Tibial artery (tissue), 4 donors: ENCODE measurements at regions not wholly inside any gene's neighbourhood (a gene's known extent, or its start where the extent isn't known, plus 50 kb on each side); places are given as distances from the start of the nearest gene placed in this dataset.

ENCODE experiments used
- DNase-seq, 2 donors: peaks; one replicate each; pipeline ENCODE4 v3.0.0-alpha.2; 2019
- H3K27ac ChIP-seq, 2 donors: fragments of 200-600 bp; sonication (generic) in 1 of 2; 1 replicate in 1 of 2; 2 replicates in 1 of 2; pipeline ENCODE4 v1.5.1; 2018 to 2019; ENCODE audit warnings: mild to moderate bottlenecking in 1 of 2
- H3K27me3 ChIP-seq, 2 donors: fragments of 200-600 bp; sonication (generic) in 1 of 2; one replicate each; pipeline versions ENCODE4 v1.5.1 to v1.6.0; 2016 to 2019
- H3K36me3 ChIP-seq, 3 donors: fragments of 200-600 bp; sonication (generic) in 2 of 3; one replicate each; pipeline ENCODE4 v1.5.1; 2016 to 2019; ENCODE audit warnings: mild to moderate bottlenecking in 2 of 3
- H3K4me1 ChIP-seq, 4 donors: fragments of 200-600 bp; sonication (generic) in 2 of 4; 1 replicate in 3 of 4; 2 replicates in 1 of 4; pipeline ENCODE4 v1.5.1; 2016 to 2019
- H3K4me3 ChIP-seq, 2 donors: fragments of 200-600 bp; sonication (generic) in 1 of 2; 1 replicate in 1 of 2; 2 replicates in 1 of 2; pipeline ENCODE4 v1.5.1; 2018 to 2019; ENCODE audit warnings: mild to moderate bottlenecking in 2 of 2
- H3K9me3 ChIP-seq, 3 donors: fragments of 200-600 bp; sonication (generic) in 1 of 3; one replicate each; pipeline ENCODE4 v1.5.1; 2016 to 2019
- CTCF ChIP-seq, 2 experiments: fragments of 200-600 bp in 1 of 2; fragments of 450-650 bp in 1 of 2; IDR thresholded peaks; one replicate each; pipeline ENCODE4 v1.5.1; 2017 to 2019; ENCODE audit warnings: antibody characterized with exemption in 2 of 2, mild to moderate bottlenecking in 1 of 2, moderate library complexity in 1 of 2
- intact Hi-C: fragments of 100-400 bp; cut with DNase I; formaldehyde crosslinking; loops from one replicate; pipeline ENCODE4 v1.15.0; 2023; ENCODE audit warnings: low total_unique reads

- Histone ChIP-seq H3K27me3 (no peaks in the 10 kb centered on the region), H3K4me1 (no peaks in the 10 kb centered on the region), H3K36me3 (no peaks in the 10 kb centered on the region), H3K9me3 (no peaks in the 10 kb centered on the region), H3K4me3 (no peak overlapping the region), H3K27ac (no peak overlapping the region)
- TF ChIP-seq CTCF (IDR thresholded peaks at IDR 0.05) = no peak
- intact Hi-C loops = no loop called here
- no peak for DNase-seq
These were observed 51.6 kb upstream of the SRP54 start for GRCh38 chr14:34931206-34931605.

- Histone ChIP-seq H3K27ac (no peak overlapping the region), H3K4me1 (no peaks in the 10 kb centered on the region), H3K36me3 (no peaks in the 10 kb centered on the region), H3K4me3 (no peak overlapping the region), H3K27me3 (no peaks in the 10 kb centered on the region), H3K9me3 (no peaks in the 10 kb centered on the region)
- intact Hi-C loops = no loop called here
- no peak for DNase-seq
- TF ChIP-seq CTCF (IDR thresholded peaks at IDR 0.05) = no peak
These were observed 52.2 kb upstream of the SRP54 start for GRCh38 chr14:34930591-34931091.

GRCh38 chr14:34926552-34926951 is 51.4 kb upstream of the BAZ1A start:
- Histone ChIP-seq H3K9me3 (no peaks in the 10 kb centered on the region), H3K36me3 (no peaks in the 10 kb centered on the region), H3K27ac (no peak overlapping the region), H3K4me1 (no peaks in the 10 kb centered on the region), H3K4me3 (no peak overlapping the region), H3K27me3 (no peaks in the 10 kb centered on the region)
- no peak for TF ChIP-seq CTCF (IDR thresholded peaks at IDR 0.05)
- DNase-seq = no peak
- intact Hi-C loops = loop anchor here (5.0 kb wide), 1 partner anchor 1541 kb away; no protein-coding TSS in a partner anchor
